Upper lobe of left lung (tissue), 4 donors: ENCODE measurements at regions not wholly inside any gene's neighbourhood (a gene's known extent, or its start where the extent isn't known, plus 50 kb on each side); places are given as distances from the start of the nearest gene placed in this dataset.

ENCODE experiments used
- EP300 ChIP-seq, 4 donors: sonication (generic); formaldehyde crosslinking; IDR thresholded peaks; one replicate each; pipeline ENCODE4 v1.5.1; 2017; ENCODE audit warnings: antibody characterized with exemption in 4 of 4, control low read depth in 2 of 4
- POLR2A ChIP-seq, 4 donors: fragments of 450-650 bp; IDR thresholded peaks; one replicate each; pipeline ENCODE4 v1.5.1; 2016 to 2017; ENCODE audit warnings: antibody characterized with exemption in 4 of 4, mild to moderate bottlenecking in 2 of 4
- TF ChIP-seq, protein P1 (sequence below), 6 experiments: fragments of 450-650 bp in 4 of 6; fragments of 200-600 bp in 2 of 6; sonication (generic) in 2 of 6; IDR thresholded peaks; one replicate each; pipeline ENCODE4 v1.5.1; 2016 to 2019; ENCODE audit warnings: antibody characterized with exemption in 6 of 6

GRCh38 chr13:33992881-33993336 is 175.0 kb downstream of the RFC3 start:
- TF ChIP-seq, protein P1, sequence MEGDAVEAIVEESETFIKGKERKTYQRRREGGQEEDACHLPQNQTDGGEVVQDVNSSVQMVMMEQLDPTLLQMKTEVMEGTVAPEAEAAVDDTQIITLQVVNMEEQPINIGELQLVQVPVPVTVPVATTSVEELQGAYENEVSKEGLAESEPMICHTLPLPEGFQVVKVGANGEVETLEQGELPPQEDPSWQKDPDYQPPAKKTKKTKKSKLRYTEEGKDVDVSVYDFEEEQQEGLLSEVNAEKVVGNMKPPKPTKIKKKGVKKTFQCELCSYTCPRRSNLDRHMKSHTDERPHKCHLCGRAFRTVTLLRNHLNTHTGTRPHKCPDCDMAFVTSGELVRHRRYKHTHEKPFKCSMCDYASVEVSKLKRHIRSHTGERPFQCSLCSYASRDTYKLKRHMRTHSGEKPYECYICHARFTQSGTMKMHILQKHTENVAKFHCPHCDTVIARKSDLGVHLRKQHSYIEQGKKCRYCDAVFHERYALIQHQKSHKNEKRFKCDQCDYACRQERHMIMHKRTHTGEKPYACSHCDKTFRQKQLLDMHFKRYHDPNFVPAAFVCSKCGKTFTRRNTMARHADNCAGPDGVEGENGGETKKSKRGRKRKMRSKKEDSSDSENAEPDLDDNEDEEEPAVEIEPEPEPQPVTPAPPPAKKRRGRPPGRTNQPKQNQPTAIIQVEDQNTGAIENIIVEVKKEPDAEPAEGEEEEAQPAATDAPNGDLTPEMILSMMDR (IDR thresholded peaks at IDR 0.05) = no peak
- TF ChIP-seq POLR2A (IDR thresholded peaks at IDR 0.05) (no peak), EP300 (IDR thresholded peaks at IDR 0.05) (no peak)
